ENCODE measurements at regions not wholly inside any gene's neighbourhood (a gene's known extent, or its start where the extent isn't known, plus 50 kb on each side); places are given as distances from the start of the nearest gene placed in this dataset.

DNA sequence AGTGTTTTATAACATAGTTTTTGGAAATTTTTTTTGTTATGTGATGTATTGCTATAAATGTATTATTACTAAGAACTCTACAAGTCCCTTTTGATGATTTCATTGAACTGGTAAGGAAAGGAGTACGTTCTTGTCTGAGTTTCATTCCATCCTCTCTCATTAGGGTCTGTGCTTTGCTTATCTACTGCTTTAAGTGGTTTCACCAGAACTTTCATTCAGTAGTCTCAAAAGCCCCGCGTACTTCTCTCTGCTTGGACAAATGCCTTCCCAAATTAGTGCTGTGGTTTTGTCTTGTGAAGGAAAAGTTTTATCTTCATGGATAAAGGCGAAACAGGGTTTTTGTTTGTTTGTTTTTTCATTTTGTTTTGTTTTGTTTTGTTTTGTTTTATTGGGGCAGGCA, 469.8 kb upstream of the WWC1 start:
- Histone ChIP-seq H3K27me3 (ENCODE audit: control insufficient read depth in 1 of 2, insufficient read depth in 2 of 2, low read length in 2 of 2) (no peaks in the 10 kb centered on the region), H3K36me3 (replicated peaks in 1 of 2; ENCODE audit: control insufficient read depth in 1 of 2, insufficient read depth in 2 of 2, low read length in 2 of 2) (no peaks in the 10 kb centered on the region), H3K27ac (ENCODE audit: extremely low read length, insufficient read depth, low read length) (no peak overlapping the region), H3K4me1 (ENCODE audit: insufficient read depth, low read length) (no peaks in the 10 kb centered on the region), H3K4me2 (ENCODE audit: low read depth, low read length) (no peak overlapping the region), H4K20me1 (ENCODE audit: insufficient read depth, low read length) (no peaks in the 10 kb centered on the region), H3K4me3 (replicated peaks in 1 of 3; ENCODE audit: insufficient read depth in 1 of 3, low read depth in 2 of 3, low read length in 3 of 3) (no peak overlapping the region), H3K9ac (ENCODE audit: insufficient read depth, low read depth, low read length) (no peak overlapping the region), H3K79me2 (ENCODE audit: insufficient read depth, low read length) (no peaks in the 10 kb centered on the region), H2AFZ (ENCODE audit: low read length) (no peak overlapping the region), H3K9me3 (ENCODE audit: low read length) (no peaks in the 10 kb centered on the region)
- DNase-seq (ENCODE audit: low spot score) = no peak
- CTCF ChIA-PET (ENCODE audit: low intra/inter-chr PET ratio, low total read pairs) = no interaction called here
- TF ChIP-seq PAX8 (CRISPR knock-in tag; IDR thresholded peaks at IDR 0.05; ENCODE audit: borderline replicate concordance) (no peak), ZNF563 (CRISPR knock-in tag; IDR thresholded peaks at IDR 0.05) (no peak), HNF1A (IDR thresholded peaks at IDR 0.05; ENCODE audit: low read depth) (no peak), HNF1A (CRISPR knock-in tag; IDR thresholded peaks at IDR 0.05; ENCODE audit: borderline replicate concordance) (no peak), ZXDC (CRISPR knock-in tag; IDR thresholded peaks at IDR 0.05) (no peak), HNRNPH1 (optimal IDR thresholded peaks at IDR 0.05; ENCODE audit: low read depth, low read length) (no peak), ZNF225 (CRISPR knock-in tag; IDR thresholded peaks at IDR 0.05) (no peak)
- no peak for FAIRE-seq
- ATAC-seq = no peak
- in situ Hi-C loops (cut with HindIII; ENCODE audit: extremely low pct_ligation_motif_present, low pct_unique_long_range_greater_than_20kb) (no loop called here), intact Hi-C loops (cut with micrococcal nuclease; ENCODE audit: unreplicated experiment) (no loop called here)
- no TSS peak for BruUV-seq (replicated peaks)
- POLR2A ChIA-PET = no interaction called here
- 7% methylated on average over 4 of the region's 4 CpGs for WGBS (ENCODE audit: low lambda C conversion rate)
